ENCODE measurements at regions not wholly inside any gene's neighbourhood (a gene's known extent, or its start where the extent isn't known, plus 50 kb on each side); places are given as distances from the start of the nearest gene placed in this dataset.
"Not testable (repeated sequence)": the region's sequence is repeated elsewhere in the genome, so short reads cannot be mapped to it uniquely, and the experiment has no call there.

DNA sequence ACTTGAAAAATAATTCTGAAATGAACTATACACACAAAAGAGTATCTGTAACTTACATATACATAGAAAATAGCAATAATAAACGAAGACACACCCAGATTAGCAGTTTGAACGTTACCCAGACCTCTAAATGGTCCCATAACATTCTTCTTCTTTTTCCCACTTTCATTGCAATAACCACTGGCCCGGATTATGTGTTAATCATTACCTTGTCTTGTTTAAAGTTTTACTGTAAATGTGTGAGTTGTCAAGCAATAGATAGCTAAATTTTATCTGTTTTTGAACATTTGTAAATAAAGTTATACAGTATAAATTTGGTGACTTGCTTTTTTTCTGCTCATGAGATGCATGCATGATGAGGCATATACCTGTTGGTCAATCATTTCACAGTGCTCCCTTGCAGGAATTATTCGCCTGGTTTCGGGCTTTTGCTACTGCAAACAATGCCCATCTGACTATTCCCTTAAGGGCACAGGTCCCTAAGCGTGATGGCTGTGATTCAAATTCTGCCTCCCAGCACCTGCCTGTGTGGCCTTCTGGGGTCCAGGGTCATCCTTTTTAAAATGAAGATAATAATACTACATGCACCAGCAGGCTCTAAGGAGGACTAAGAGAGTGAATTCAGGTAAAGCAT is 66.1 kb downstream of the GADD45G start:
- DNase-seq (ENCODE audit: low read depth, low spot score): no peak

DNA sequence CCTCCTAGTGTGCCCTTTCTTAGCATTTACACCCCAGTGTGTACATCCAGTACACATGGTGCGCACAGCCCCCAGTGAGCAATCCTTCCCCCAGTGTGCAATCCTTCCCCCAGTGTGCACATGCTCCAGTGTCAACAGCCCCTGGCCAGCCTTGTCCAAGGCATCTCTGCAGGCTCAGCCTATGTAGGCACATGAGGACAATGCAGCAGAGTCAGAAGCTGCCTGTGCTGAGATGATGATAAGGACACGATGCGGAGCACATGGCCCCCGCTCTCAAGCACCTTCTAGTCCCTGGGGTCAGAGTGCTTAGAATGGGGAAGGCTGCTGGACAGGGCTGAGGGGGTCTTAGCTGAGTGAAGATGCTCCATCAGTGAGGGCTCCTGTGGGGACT is 69.8 kb downstream of the GADD45G start:
- DNase-seq (ENCODE audit: low read depth, low spot score): no peak

DNA sequence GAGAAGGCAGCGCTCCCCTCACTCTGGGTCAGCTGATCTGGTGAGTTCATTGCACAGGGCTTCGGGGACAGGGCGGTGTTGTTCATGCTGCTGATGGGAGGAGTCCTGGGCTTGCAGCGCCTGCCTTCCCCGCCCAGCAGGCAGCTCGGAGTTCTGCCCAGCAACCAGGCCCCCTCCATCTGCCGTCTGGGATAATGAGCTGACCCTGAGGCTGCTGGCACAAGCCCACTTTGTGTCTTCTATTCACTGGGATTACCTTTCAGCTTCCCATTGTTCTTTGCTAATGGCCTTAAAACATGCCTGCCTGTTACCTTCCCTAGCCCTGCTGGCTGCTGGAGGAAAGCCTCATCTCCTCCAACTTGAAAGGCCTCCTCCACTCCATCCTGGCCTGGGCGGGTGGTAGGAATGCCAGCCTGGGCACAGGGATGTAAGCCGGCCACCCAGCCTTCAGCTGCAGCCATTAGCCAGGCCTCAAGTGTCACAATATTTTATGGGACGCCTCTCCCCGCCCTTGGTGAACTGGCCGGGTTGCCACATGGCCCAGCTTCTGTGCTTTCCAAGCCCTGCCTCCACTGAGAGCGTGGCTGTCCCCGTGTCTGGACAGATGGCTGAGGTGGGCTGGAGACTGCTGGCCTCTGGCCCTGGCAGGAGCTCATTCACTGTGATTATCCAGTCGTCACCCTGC is 70.4 kb downstream of the GADD45G start:
- DNase-seq (ENCODE audit: low read depth, low spot score): peak; percentile 47

DNA sequence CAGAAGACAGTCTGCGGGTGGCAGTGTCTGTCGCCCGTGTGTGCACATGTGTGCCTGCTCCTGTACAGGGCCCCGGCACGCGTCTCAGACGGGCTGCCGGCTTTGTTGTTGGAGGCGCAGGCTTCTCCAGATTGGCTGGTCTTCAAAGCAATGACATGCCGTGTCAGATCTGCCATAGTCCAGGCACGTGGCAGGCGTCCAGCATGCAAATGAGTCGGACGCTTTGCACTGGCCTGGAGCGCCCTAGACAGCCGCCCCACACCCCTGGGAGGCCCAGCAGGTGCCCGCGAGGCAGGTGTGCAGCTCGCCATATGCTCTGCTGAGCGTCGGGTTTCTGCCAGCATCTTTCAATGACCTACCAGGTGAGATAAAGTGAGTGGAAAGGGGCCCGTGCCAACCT is 71.5 kb downstream of the GADD45G start:
- no peak for DNase-seq (ENCODE audit: low read depth, low spot score)

DNA sequence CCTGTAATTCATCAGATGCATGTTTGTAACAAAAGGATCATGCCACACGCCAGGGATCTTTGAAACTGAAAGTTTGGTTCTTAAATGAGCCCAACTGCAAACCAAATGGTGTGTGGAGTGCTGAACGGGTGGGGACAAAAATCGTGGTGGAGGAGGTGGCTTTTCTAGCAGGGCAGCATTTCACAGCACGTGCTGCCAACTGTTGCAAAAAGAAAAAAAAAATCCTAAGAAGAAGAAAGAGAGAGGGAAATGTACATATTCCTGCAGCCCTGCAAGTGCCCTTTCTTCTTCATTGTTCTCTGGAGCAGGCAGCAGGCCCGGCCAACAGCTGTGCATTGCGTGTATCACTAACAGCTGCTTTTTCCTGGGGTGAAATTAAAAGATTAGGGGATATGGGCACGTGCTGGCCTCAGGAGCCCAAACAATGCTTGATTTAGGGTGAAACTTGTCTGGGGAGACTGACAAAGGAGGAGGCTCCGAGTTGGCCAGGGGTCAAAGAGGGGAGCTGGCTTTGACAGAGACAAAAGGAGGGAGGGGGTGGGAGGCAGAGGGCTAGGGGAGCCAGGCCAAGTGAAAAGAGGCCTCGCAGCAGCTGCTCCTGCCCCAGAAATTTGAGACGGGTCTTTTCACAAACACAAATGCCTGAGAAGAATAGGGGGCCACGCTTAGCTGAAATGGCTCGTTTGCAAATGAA is 73.0 kb downstream of the GADD45G start:
- peak; percentile 94 for DNase-seq (ENCODE audit: low read depth, low spot score)

DNA sequence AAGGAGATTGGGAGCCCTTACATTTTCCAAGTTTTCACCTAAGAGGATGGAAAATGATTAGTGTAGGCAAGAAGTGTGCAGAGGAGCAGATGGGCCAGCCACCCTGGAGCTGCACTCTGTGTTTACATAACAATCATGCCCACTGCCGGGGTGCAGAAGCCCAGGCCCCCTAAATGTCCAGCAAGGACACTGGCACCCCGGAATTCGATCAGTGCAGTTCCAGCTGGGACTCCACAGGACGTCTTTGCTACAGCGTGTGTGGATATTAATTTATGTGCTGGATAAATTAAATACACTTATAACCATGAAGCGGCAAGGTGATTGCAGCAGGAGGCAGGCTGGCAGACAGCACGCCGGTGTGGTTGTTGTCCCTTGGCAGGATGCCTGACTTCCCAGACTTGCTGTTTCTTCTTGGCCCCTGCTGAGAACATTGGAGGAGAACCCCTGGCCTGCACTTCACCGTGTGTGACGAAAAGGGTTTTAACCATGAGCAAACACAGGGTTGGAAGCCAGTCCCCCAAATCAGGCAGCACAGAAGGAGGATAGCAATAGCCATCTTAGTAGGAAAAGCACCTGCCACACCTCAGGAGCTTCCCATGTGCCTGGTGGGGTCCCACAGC is 73.7 kb downstream of the GADD45G start:
- no peak for DNase-seq (ENCODE audit: low read depth, low spot score)

DNA sequence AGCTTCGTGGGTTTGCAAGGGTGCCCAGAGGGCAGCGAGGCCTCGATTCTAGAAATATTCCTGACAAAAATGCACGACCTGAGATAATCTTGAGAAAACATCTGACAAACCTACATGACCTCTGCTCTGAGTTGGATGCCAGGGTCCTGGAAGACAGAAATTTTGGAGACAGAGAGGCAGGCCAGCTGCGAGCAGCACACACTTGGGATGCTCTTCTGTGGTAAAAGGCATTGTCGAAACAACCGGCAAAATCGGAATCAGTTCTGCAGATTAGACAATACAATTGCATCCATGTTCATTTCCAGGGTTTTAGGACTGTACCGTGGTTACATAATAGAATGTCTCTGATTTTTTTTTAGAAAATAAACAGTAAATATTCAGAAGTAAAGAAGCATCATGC is 74.2 kb downstream of the GADD45G start:
- no peak for DNase-seq (ENCODE audit: low read depth, low spot score)

DNA sequence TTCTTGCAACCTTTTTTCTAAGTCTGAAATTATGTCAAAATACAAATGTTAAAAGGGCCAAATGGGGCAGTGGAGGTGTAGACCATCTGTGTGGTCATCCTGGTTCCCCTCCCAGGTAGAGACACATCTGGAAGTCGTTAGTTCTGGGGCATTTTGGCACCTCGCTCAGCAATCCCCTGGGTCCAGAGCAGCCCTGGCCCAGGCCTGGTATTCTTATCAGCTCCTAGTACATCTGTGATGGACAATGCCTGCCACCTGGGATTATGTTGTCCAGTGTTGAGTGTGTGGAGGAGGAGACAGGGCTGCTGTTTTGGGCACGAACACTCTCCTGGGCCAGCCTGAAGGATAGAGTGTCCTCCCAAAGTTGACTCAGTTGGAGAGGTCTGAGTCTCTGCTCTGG is 74.8 kb downstream of the GADD45G start:
- no peak for DNase-seq (ENCODE audit: low read depth, low spot score)

DNA sequence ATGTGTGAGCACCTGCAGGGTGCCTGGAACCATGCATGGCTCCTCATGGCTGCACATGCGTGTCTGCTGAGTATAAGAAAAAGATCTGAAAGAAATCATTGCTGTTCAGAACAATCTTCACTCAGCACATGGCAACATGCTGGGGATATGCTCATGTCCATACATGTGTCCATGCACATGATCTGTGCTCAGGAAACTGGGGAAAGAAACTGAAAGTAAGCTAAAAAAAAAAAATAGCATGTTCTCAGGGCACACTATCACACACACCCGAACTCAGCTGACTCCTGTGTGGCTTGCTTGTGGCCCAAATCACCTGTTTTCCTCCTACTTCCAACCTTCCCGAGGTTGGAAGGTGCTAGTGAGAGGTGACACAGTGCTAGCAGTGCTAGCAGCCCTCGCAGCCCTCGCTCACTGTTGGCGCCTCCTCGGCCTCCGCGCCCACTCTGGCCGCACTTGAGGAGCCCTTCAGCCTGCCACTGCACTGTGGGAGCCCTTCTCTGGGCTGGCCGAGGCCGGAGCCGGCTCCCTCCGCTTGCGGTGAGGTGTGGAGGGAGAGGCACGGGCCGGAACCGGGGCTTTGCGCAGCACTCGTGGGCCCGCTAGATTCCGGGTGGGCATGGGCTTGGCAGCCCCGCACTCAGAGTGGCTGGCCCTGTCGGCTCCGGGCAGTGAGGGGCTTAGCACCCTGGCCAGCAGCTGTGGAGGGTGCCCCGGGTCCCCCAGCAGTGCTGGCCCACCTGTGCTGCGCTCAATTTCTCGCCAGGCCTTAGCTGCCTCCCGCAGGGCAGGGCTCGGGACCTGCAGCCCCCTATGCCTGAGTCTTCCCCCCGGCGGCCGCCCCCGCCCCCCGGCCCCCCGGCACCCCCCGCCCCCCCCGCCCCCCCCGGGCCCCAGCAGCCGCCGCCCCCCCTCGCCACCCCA is 76.0 kb downstream of the GADD45G start:
- no peak for DNase-seq (ENCODE audit: low read depth, low spot score)

DNA sequence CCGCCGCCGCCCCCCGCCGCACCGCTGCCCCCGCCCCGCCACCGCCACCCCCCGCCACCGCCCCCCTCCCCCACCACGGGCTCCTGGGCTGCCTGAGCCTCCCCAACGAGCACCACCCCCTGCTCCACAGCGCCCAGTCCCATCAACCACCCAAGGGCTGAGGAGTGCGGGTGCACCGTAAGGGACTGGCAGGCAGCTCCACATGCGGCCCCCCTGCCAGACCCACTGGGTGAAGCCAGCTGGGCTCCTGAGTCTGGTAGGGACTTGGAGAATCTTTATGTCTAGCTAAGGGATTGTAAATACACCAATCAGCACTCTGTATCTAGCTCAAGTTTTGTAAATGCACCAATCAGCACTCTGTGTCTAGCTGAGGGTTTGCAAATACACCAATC is 76.7 kb downstream of the GADD45G start:
- not testable (repeated sequence) for DNase-seq (ENCODE audit: low read depth, low spot score)

DNA sequence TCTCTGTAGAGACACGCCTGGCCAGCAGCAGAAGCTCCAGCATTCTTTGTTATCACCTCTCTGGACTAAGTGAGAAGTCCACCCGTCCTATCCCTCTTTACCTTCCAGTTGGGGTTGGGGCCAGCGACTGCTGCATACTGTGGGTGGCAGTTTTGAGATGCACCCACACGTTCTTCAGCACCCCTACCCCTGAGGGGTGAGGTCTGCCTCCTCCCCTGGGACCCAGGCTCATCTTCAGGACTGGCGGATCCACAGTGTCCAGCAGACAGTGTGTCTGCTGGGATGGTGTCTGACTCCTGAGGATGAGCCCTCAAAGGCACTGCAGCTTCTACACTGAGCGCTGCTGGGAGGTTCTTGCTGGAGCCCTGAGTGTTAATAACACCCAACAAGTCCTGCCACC is 78.8 kb downstream of the GADD45G start:
- no peak for DNase-seq (ENCODE audit: low read depth, low spot score)

DNA sequence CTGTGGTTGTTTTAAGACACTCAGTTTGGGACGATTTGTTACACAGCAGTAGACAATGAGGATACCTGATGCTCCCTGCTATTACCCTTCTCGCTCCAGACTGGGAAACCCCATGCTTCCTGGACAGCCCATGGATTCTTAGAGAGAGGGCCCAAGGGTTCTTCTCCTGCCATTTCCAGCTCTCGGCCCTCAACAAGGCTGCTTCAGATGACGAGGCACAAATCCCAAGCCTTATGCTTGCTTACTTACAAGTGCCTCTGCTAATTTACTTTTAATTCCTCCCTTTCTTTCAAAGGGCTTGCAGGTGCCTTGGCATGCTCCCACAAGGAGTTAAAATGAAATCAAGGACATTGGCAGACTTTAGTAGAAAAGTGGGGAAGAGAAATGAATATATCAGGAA is 79.4 kb downstream of the GADD45G start:
- no peak for DNase-seq (ENCODE audit: low read depth, low spot score)

DNA sequence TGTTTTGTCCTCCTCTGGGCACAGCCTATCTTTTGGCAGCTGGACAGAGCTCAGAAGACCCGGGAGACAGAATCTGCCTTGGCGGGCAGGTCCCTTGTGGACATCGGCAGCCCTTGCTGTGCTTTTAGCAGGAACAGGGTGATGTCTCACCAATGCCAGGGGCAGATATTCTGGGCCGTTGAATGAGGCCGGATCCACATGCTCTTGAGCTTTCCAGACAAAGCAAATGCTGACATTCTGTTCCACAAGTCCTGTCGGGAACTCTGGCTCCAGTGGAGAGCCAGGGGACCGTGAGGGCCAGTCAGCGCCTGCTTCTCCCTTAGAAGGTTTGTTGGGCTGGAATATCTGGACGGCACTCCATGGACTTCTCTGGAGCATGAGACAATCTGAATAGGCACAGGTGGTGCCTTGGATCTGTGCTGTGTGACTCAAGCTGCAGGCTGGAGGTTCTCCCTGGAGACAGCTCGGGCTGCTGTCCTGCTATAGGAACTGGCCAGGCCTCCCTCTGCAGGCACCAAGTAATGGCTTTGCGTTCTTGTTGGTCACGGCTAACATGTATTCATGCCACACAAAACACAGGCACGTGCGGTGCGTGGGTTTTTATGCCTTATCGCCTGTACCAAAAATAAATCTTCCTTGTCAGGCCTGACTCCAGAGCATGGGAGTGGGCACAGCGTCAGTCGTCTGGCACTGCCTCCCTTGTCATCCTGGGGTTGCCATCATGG is 80.3 kb downstream of the GADD45G start:
- DNase-seq (ENCODE audit: low read depth, low spot score): no peak

DNA sequence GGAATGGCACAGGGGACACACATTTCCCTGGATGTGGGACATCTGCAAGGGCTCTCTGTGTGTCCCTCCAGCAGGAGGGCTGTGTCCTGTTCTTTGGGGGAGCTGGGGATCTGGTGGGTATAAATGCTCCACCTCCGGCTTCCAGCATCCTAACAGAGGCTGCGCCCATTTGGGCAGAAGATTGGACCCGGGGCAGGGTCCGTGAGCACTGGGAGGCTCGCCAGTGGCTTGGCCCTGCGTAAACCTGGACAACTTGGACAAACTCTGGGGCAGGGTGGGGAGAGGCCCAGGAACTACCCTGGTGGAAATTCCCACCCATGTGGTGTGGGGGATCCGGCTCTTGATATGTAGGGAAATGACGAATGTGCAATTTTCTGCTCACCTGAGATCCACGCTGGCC is 80.9 kb downstream of the GADD45G start:
- DNase-seq (ENCODE audit: low read depth, low spot score): no peak

DNA sequence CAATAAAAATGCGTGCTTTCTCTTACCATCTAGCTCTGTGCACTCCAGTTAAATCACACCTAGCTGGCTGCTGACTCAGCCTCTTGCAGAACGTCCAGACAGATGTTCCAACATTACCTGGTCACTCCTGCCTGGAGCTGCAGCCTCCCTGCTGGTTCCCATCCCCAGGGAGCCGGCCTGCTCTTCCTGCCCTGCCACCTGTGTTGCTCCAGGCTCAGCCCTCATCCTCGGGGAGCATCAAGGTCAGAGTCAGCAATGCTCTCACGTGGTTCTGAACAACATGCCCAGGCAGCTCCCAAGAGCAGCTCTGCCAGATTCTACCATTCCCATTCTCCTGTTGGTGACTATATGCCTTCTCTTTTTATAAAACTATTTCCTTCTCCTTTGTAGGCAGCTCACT is 81.3 kb downstream of the GADD45G start:
- DNase-seq (ENCODE audit: low read depth, low spot score): no peak

DNA sequence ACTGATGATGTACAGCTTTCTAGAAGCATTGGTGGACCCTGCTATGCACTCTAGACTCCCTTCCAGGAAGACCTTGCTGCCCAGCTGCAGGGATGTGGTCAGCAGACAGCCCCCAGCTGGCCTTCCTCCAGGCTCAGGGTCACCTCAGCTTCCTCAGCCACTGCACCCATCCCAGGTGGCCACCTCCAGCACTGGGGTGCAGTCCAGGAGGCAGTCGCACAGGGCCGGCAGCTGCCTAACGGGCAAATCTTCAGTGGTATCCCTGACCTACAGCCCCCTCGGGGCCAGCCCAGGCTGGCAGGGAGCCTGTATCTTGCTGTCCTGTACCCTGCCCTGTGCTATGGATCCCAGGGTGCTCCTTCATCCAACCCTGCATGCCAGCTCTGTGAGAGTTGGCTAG is 81.8 kb downstream of the GADD45G start:
- no peak for DNase-seq (ENCODE audit: low read depth, low spot score)

DNA sequence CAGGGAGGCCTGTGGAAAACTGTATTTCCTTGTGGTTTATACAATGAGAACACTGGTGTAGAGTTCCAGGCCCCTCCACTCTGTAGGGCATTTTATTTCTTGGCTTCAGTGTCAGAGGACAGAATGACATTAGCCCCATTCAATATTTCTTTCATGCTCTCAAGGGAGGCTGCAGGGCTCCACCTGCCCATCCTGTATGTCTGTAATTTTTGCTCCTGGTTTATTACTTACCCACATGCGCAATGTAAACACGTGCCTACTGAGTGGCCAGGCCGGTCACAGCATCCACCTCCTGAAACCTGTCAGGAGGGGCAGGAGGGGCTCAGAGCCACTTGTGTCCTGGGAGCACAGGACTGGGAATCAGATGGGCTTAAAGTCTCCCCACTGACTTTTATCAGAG is 82.4 kb downstream of the GADD45G start:
- no peak for DNase-seq (ENCODE audit: low read depth, low spot score)

DNA sequence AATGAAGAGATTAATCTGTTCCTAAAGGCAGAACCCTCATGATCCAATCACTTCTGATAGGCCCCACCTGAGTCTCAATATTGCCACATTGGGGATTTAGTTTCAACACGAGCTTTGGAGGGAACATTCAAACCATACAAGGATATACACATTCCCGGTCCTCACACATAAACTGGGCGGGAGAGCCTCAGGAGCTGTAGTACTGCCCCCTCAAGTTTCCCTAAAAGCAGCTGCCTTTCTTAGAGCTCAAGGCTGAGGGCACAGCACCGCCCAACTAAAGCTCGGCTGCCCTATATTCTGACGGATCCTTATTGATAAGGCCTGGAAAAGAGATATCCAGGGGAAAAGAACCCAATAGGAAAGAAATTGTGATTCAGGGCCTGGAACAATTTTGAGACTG is 83.0 kb downstream of the GADD45G start:
- no peak for DNase-seq (ENCODE audit: low read depth, low spot score)

DNA sequence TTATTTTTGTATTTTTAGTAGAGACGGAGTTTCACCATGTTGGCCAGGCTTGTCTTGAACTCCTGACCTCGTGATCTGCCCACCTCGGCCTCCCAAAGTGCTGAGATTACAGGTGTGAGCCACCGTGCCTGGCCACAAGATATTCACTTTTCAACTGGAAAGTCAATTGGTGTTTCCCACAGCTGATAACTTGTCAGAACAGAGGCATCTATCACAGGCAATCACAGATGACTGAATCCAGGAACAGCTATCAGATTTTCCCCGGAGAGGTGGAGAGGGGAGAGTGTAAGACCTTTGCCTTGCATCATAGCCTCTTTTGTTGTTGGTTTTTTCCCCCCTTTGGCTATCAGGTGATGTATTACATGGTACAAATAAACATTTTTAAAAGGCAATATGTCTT is 84.5 kb downstream of the GADD45G start:
- DNase-seq (ENCODE audit: low read depth, low spot score): not testable (repeated sequence)

DNA sequence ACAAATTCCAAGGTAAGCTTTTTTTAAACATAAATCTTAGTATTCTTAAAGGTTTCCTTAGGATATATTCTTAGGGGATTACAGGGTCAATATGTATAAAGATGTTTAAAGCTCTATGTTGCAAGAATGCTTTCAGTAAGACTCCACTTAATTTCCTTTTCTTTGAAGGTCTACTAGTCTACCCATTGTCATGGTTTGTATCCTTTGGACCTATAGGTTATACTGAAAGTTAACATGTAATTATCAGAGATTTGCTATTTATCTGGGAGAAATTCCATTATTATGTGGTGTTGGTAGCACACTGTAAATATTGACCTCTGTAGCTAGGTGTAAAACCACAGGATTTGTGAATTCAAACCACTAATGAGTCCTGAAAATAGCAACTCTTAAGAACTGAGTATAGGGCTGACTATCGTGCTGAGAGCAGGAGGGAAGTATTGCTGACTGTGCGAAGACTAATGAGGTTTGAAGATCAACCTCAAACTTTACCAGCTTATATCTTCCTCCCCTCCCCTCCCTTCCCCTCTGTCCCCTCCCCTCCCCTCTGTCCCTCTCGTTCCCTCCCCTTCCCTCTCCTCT is 85.6 kb downstream of the GADD45G start:
- no peak for DNase-seq (ENCODE audit: low read depth, low spot score)
